ENCODE measurements at regions not wholly inside any gene's neighbourhood (a gene's known extent, or its start where the extent isn't known, plus 50 kb on each side); places are given as distances from the start of the nearest gene placed in this dataset.

DNA sequence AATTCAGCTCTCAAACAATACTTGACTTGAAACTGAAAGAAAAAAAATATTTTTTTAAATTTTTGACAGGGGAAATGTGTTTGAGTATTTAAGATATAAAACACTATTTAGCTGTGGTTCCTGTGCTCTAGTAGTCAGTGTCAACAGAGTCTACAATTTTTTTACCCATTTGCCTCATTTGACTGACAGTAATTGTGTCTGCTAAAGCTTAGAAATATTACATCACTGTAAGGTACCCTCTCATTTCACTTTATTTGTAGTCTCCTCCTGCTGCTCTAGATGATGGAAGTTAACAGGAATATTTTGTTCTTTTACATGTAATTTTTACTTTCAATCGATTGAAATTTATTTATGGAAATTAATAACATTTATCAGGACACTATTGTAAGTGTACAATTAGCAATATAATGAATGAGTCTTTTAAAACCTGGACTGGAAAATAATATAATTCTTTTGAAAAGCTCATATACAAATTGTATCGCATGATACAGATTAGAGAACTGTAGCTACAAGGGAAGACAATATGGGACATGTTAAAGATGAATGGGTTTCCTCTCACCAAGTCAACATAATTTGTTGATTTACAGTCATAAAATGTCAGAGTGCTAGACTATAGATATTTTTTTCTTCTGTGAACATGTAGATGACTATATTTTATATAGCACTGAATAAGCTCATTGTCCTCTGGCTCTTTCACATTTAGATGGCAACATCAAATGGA, 1186.5 kb upstream of the ADGRL3 start:
- TF ChIP-seq, protein P1, sequence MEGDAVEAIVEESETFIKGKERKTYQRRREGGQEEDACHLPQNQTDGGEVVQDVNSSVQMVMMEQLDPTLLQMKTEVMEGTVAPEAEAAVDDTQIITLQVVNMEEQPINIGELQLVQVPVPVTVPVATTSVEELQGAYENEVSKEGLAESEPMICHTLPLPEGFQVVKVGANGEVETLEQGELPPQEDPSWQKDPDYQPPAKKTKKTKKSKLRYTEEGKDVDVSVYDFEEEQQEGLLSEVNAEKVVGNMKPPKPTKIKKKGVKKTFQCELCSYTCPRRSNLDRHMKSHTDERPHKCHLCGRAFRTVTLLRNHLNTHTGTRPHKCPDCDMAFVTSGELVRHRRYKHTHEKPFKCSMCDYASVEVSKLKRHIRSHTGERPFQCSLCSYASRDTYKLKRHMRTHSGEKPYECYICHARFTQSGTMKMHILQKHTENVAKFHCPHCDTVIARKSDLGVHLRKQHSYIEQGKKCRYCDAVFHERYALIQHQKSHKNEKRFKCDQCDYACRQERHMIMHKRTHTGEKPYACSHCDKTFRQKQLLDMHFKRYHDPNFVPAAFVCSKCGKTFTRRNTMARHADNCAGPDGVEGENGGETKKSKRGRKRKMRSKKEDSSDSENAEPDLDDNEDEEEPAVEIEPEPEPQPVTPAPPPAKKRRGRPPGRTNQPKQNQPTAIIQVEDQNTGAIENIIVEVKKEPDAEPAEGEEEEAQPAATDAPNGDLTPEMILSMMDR (CRISPR knock-in tag; IDR thresholded peaks at IDR 0.05), result no peak
- TF ChIP-seq, protein P2, sequence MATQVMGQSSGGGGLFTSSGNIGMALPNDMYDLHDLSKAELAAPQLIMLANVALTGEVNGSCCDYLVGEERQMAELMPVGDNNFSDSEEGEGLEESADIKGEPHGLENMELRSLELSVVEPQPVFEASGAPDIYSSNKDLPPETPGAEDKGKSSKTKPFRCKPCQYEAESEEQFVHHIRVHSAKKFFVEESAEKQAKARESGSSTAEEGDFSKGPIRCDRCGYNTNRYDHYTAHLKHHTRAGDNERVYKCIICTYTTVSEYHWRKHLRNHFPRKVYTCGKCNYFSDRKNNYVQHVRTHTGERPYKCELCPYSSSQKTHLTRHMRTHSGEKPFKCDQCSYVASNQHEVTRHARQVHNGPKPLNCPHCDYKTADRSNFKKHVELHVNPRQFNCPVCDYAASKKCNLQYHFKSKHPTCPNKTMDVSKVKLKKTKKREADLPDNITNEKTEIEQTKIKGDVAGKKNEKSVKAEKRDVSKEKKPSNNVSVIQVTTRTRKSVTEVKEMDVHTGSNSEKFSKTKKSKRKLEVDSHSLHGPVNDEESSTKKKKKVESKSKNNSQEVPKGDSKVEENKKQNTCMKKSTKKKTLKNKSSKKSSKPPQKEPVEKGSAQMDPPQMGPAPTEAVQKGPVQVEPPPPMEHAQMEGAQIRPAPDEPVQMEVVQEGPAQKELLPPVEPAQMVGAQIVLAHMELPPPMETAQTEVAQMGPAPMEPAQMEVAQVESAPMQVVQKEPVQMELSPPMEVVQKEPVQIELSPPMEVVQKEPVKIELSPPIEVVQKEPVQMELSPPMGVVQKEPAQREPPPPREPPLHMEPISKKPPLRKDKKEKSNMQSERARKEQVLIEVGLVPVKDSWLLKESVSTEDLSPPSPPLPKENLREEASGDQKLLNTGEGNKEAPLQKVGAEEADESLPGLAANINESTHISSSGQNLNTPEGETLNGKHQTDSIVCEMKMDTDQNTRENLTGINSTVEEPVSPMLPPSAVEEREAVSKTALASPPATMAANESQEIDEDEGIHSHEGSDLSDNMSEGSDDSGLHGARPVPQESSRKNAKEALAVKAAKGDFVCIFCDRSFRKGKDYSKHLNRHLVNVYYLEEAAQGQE (IDR thresholded peaks at IDR 0.05; ENCODE audit: borderline replicate concordance in 1 of 2, low read depth in 1 of 2, low read length in 2 of 2), result no peak
- no peak for TF ChIP-seq EP300 (IDR thresholded peaks at IDR 0.05; ENCODE audit: low read depth in 2 of 2, low read length in 2 of 2)
- no peak for TF ChIP-seq EP300 (CRISPR knock-in tag; IDR thresholded peaks at IDR 0.05; ENCODE audit: borderline replicate concordance)
- TF ChIP-seq BHLHE40 (IDR thresholded peaks at IDR 0.05; ENCODE audit: low read length), result no peak
- TF ChIP-seq, protein P3, sequence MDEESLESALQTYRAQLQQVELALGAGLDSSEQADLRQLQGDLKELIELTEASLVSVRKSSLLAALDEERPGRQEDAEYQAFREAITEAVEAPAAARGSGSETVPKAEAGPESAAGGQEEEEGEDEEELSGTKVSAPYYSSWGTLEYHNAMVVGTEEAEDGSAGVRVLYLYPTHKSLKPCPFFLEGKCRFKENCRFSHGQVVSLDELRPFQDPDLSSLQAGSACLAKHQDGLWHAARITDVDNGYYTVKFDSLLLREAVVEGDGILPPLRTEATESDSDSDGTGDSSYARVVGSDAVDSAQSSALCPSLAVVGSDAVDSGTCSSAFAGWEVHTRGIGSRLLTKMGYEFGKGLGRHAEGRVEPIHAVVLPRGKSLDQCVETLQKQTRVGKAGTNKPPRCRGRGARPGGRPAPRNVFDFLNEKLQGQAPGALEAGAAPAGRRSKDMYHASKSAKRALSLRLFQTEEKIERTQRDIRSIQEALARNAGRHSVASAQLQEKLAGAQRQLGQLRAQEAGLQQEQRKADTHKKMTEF (CRISPR knock-in tag; IDR thresholded peaks at IDR 0.05), result no peak
- TF ChIP-seq NFRKB (IDR thresholded peaks at IDR 0.05), result no peak
- no peak for TF ChIP-seq ZNF180 (CRISPR knock-in tag; IDR thresholded peaks at IDR 0.05; ENCODE audit: borderline replicate concordance, low read depth)
- TF ChIP-seq, protein P4, sequence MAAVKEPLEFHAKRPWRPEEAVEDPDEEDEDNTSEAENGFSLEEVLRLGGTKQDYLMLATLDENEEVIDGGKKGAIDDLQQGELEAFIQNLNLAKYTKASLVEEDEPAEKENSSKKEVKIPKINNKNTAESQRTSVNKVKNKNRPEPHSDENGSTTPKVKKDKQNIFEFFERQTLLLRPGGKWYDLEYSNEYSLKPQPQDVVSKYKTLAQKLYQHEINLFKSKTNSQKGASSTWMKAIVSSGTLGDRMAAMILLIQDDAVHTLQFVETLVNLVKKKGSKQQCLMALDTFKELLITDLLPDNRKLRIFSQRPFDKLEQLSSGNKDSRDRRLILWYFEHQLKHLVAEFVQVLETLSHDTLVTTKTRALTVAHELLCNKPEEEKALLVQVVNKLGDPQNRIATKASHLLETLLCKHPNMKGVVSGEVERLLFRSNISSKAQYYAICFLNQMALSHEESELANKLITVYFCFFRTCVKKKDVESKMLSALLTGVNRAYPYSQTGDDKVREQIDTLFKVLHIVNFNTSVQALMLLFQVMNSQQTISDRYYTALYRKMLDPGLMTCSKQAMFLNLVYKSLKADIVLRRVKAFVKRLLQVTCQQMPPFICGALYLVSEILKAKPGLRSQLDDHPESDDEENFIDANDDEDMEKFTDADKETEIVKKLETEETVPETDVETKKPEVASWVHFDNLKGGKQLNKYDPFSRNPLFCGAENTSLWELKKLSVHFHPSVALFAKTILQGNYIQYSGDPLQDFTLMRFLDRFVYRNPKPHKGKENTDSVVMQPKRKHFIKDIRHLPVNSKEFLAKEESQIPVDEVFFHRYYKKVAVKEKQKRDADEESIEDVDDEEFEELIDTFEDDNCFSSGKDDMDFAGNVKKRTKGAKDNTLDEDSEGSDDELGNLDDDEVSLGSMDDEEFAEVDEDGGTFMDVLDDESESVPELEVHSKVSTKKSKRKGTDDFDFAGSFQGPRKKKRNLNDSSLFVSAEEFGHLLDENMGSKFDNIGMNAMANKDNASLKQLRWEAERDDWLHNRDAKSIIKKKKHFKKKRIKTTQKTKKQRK (IDR thresholded peaks at IDR 0.05; ENCODE audit: low read length), result no peak
- no peak for TF ChIP-seq GTF2F1 (IDR thresholded peaks at IDR 0.05; ENCODE audit: low read length)
- no peak for TF ChIP-seq ZC3H13 (CRISPR knock-in tag; IDR thresholded peaks at IDR 0.05)
- TF ChIP-seq ZNF549 (CRISPR knock-in tag; IDR thresholded peaks at IDR 0.05), result no peak
- TF ChIP-seq ZSCAN30 (CRISPR knock-in tag; IDR thresholded peaks at IDR 0.05), result no peak
- no peak for TF ChIP-seq PHF20 (CRISPR knock-in tag; IDR thresholded peaks at IDR 0.05)
